Neural progenitor cell (in vitro differentiated cells): ENCODE measurements at regions not wholly inside any gene's neighbourhood (a gene's known extent, or its start where the extent isn't known, plus 50 kb on each side); places are given as distances from the start of the nearest gene placed in this dataset.
"Not testable (repeated sequence)": the region's sequence is repeated elsewhere in the genome, so short reads cannot be mapped to it uniquely, and the experiment has no call there.

Source experiments
- DNase-seq: peaks from one replicate; pipeline ENCODE4 v3.0.0-alpha.2; 2016; ENCODE audit warnings: low spot score
- H2AFZ ChIP-seq: fragments of 200-600 bp; sonication (generic); replicated peaks from 2 replicates; pipeline ENCODE4 v1.6.1; 2016; ENCODE audit warnings: antibody characterized with exemption
- H3F3A ChIP-seq: fragments of 200-600 bp; sonication (generic); 2 replicates; pipeline ENCODE4 v1.6.1; 2016; ENCODE audit warnings: antibody characterized with exemption, low read depth
- H3K27ac ChIP-seq: fragments of 200-600 bp; sonication (generic); 2 replicates; pipeline ENCODE4 v1.5.1; 2016; ENCODE audit warnings: mild to moderate bottlenecking
- H3K27me3 ChIP-seq: fragments of 200-600 bp; sonication (generic); 2 replicates; pipeline ENCODE4 v1.6.1; 2016; ENCODE audit warnings: mild to moderate bottlenecking, moderate library complexity
- H3K36me3 ChIP-seq: fragments of 200-600 bp; sonication (generic); 2 replicates; pipeline ENCODE4 v1.5.1; 2016
- H3K4me1 ChIP-seq: fragments of 200-600 bp; sonication (generic); 2 replicates; pipeline ENCODE4 v1.6.1; 2016; ENCODE audit warnings: mixed run types
- H3K4me2 ChIP-seq: fragments of 200-600 bp; sonication (generic); 2 replicates; pipeline ENCODE4 v1.6.1; 2016
- H3K4me3 ChIP-seq: fragments of 200-600 bp; sonication (generic); 2 replicates; pipeline ENCODE4 v1.5.1; 2016
- H3K79me2 ChIP-seq: fragments of 200-600 bp; sonication (generic); 2 replicates; pipeline ENCODE4 v1.6.1; 2016; ENCODE audit warnings: low read depth
- H3K9ac ChIP-seq: fragments of 200-600 bp; sonication (generic); 2 replicates; pipeline ENCODE4 v1.6.1; 2016
- H3K9me3 ChIP-seq: fragments of 200-600 bp; sonication (generic); 2 replicates; pipeline ENCODE4 v1.5.1; 2016; ENCODE audit warnings: low read depth
- H4K20me1 ChIP-seq: fragments of 200-600 bp; sonication (generic); 2 replicates; pipeline ENCODE4 v1.6.1; 2016; ENCODE audit warnings: low read depth
- H3K27ac Mint-ChIP-seq: 3 replicates; pipeline ENCODE4 v1.8.0; 2021; ENCODE audit warnings: mixed read lengths
- H3K27me3 Mint-ChIP-seq: 2 replicates; pipeline ENCODE4 v1.8.0; 2022; ENCODE audit warnings: low read depth, mild to moderate bottlenecking, inconsistent platforms, moderate library complexity, mixed read lengths; ENCODE audit not compliant: insufficient read depth
- H3K36me3 Mint-ChIP-seq: 3 replicates; pipeline ENCODE4 v1.8.0; 2021; ENCODE audit warnings: mixed read lengths
- H3K4me1 Mint-ChIP-seq: 3 replicates; pipeline ENCODE4 v1.8.0; 2021; ENCODE audit warnings: mixed read lengths
- H3K4me3 Mint-ChIP-seq: 3 replicates; pipeline ENCODE4 v1.8.0; 2021; ENCODE audit warnings: mild to moderate bottlenecking, moderate library complexity, mixed read lengths
- H3K9me3 Mint-ChIP-seq: 3 replicates; pipeline ENCODE4 v1.8.0; 2020; ENCODE audit warnings: mixed read lengths
- EZH2 ChIP-seq: fragments of 200-600 bp; sonication (generic); IDR thresholded peaks from 2 replicates; pipeline ENCODE4 v1.6.1; 2017; ENCODE audit warnings: antibody characterized with exemption, mild to moderate bottlenecking, moderate library complexity
- EZH2phosphoT487 ChIP-seq: fragments of 200-600 bp; sonication (generic); IDR thresholded peaks from 2 replicates; pipeline ENCODE4 v1.6.1; 2017; ENCODE audit warnings: antibody characterized with exemption
- TF ChIP-seq, protein P1 (sequence below): fragments of 200-600 bp; sonication (generic); IDR thresholded peaks from 2 replicates; pipeline ENCODE4 v1.5.1; 2017; ENCODE audit warnings: antibody characterized with exemption, mild to moderate bottlenecking

DNA sequence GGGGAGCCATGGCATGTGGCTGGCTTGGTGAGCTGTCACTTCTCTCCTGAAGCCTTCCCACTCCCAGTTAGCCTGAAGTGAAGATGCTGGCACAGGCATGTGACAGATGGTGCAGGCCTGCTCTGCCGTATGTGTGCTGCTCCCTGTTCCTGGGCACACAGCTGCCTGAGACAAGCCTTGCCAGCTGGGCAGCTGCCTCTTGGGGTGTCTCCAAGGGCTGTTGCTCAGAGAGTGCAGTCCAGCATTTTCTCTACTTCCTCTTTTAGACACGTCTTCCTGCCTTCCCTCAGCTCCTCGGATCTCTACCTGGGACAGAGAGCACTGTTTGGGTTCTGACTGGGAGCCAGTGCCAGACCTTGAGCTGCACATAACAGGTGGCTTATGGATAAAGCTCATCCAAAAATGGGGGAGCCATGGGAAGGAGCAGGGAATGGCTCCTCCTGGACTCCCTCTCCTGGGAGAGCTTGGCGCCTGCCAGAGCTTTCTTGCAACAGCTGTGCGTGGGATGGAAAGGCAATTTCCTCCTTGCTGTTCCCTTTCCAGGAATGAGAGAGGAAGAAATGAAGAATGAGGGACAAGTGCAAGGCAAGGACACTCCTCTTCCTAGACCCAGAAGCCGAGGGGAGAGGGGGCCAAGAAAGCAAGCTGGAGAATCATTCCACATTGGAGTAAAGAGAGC, 132.9 kb downstream of the MSL3 start:
- Mint-ChIP-seq H3K27me3 (no peaks in the 10 kb centered on the region), H3K9me3 (peaks cover 2% of the 10 kb centered on the region), H3K27ac (no peak overlapping the region), H3K4me1 (no peaks in the 10 kb centered on the region), H3K36me3 (no peaks in the 10 kb centered on the region), H3K4me3 (no peak overlapping the region)
- H3K79me2 ChIP-seq: no peaks in the 10 kb centered on the region
- H3K9me3 ChIP-seq: no peaks in the 10 kb centered on the region
- no peaks in the 10 kb centered on the region for H3K36me3 ChIP-seq
- no peaks in the 10 kb centered on the region for H4K20me1 ChIP-seq
- no peak overlapping the region for H3K4me2 ChIP-seq
- no peak overlapping the region for H3K4me3 ChIP-seq
- no peaks in the 10 kb centered on the region for H3F3A ChIP-seq
- DNase-seq: no peak
- no peak overlapping the region for H3K27ac ChIP-seq
- H3K9ac ChIP-seq: no peak overlapping the region
- TF ChIP-seq, protein P1, sequence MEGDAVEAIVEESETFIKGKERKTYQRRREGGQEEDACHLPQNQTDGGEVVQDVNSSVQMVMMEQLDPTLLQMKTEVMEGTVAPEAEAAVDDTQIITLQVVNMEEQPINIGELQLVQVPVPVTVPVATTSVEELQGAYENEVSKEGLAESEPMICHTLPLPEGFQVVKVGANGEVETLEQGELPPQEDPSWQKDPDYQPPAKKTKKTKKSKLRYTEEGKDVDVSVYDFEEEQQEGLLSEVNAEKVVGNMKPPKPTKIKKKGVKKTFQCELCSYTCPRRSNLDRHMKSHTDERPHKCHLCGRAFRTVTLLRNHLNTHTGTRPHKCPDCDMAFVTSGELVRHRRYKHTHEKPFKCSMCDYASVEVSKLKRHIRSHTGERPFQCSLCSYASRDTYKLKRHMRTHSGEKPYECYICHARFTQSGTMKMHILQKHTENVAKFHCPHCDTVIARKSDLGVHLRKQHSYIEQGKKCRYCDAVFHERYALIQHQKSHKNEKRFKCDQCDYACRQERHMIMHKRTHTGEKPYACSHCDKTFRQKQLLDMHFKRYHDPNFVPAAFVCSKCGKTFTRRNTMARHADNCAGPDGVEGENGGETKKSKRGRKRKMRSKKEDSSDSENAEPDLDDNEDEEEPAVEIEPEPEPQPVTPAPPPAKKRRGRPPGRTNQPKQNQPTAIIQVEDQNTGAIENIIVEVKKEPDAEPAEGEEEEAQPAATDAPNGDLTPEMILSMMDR: no peak
- no peak for TF ChIP-seq EZH2phosphoT487
- no peak for TF ChIP-seq EZH2
- H3K4me1 ChIP-seq: no peaks in the 10 kb centered on the region
- no peak overlapping the region for H2AFZ ChIP-seq
- no peaks in the 10 kb centered on the region for H3K27me3 ChIP-seq

DNA sequence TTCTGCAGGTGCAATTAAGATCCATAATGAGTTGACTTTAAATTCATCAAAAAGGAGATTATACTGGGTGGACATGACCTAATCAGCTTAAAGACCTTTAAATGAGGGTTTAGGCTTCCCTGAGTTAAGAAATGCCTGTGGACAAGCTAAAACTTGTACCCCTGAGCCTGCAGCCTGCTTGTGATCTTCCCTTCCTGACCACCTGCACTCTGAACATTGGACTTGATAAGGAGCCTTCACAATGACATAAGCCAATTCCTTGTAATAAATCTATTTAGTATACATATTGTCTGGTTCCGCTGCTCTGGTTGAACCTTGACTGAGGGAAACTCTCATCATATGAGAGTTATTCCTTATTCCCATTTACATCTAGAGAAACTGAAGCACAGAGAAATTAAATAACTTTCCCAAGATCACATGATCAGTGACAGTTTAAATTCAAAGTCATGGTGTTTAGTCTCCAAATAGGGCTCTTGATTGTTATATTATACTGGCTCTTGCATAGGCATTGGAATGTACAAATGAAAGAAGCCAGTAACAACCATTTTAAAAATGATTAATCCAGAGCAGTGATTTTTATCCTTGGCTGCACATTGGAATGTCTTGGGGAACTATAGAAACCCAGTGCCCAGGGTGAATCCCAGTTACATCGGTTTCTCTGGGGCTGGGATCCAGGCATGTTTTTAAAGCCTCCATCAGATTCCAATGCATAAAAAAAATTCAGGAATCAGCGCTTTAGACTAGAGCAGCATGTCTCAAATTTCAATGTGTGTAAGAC, 136.1 kb downstream of the MSL3 start:
- H3F3A ChIP-seq: no peaks in the 10 kb centered on the region
- TF ChIP-seq, protein P1: no peak
- TF ChIP-seq EZH2phosphoT487 (no peak), EZH2 (no peak)
- no peak overlapping the region for H3K4me2 ChIP-seq
- H4K20me1 ChIP-seq: no peaks in the 10 kb centered on the region
- no peaks in the 10 kb centered on the region for H3K79me2 ChIP-seq
- no peaks in the 10 kb centered on the region for H3K36me3 ChIP-seq
- H2AFZ ChIP-seq: no peak overlapping the region
- no peaks in the 10 kb centered on the region for H3K9me3 ChIP-seq
- H3K27ac ChIP-seq: no peak overlapping the region
- no peak overlapping the region for H3K9ac ChIP-seq
- no peak for DNase-seq
- no peaks in the 10 kb centered on the region for H3K4me1 ChIP-seq
- Mint-ChIP-seq H3K27me3 (no peaks in the 10 kb centered on the region), H3K36me3 (no peaks in the 10 kb centered on the region), H3K27ac (no peak overlapping the region), H3K4me3 (no peak overlapping the region), H3K9me3 (peaks cover 2% of the 10 kb centered on the region), H3K4me1 (no peaks in the 10 kb centered on the region)
- H3K27me3 ChIP-seq: no peaks in the 10 kb centered on the region
- no peak overlapping the region for H3K4me3 ChIP-seq

DNA sequence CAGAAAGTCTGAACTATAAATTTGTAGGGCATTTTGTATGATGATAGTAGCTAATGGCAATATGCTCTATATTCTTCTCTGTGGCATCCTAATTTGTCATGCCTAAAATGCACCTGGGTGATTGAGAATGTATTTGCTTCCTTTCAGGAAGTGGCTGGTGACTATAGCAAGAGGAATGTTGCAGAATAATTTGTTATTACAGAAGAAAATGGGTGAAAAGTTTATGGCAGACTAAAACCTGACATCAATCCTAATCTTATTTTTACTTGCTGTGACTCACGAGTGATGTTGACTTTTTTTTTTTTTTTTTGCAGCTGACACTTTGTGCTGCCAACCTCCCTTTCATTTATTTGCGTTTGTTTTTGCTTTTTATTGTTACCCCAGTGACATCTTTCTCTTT, 141.1 kb downstream of the MSL3 start:
- Histone ChIP-seq H3K79me2 (no peaks in the 10 kb centered on the region), H3K27ac (no peak overlapping the region), H3K4me1 (no peaks in the 10 kb centered on the region), H3K36me3 (no peaks in the 10 kb centered on the region), H3K27me3 (no peaks in the 10 kb centered on the region), H3K4me2 (no peak overlapping the region), H3K4me3 (no peak overlapping the region), H3K9ac (no peak overlapping the region), H3F3A (no peaks in the 10 kb centered on the region), H4K20me1 (no peaks in the 10 kb centered on the region), H3K9me3 (no peaks in the 10 kb centered on the region), H2AFZ (no peak overlapping the region)
- DNase-seq: no peak
- Mint-ChIP-seq H3K4me1 (no peaks in the 10 kb centered on the region), H3K27ac (no peak overlapping the region), H3K4me3 (no peak overlapping the region), H3K36me3 (no peaks in the 10 kb centered on the region), H3K27me3 (no peaks in the 10 kb centered on the region), H3K9me3 (peaks cover 7% of the 10 kb centered on the region)
- TF ChIP-seq, protein P1: no peak
- no peak for TF ChIP-seq EZH2
- TF ChIP-seq EZH2phosphoT487: no peak

DNA sequence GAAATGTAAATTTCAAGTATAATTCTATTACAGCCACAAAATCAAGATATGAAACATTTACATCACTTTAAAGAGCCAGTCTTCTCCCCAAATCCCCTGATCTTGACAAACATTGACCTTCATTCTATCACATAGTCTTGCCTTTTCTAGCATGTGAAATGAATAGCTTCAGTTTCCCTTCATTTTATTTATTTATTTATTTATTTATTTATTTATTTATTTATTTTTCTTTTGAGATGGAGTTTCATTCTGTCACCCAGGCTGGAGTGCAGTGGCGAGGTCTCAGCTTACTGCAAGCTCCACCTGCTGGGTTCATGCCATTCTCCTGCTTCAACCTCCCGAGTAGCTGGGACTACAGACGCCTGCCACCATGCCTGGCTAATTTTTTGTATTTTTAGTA, 147.9 kb downstream of the MSL3 start:
- H3K4me1 ChIP-seq, H3K4me3 ChIP-seq, H3K9ac ChIP-seq, H3K36me3 ChIP-seq, DNase-seq, H3K27ac ChIP-seq, H3K4me3 Mint-ChIP-seq, H3K9me3 ChIP-seq, H3K4me2 ChIP-seq, H2AFZ ChIP-seq, H3F3A ChIP-seq, H3K27ac Mint-ChIP-seq, H3K36me3 Mint-ChIP-seq, H3K4me1 Mint-ChIP-seq, H4K20me1 ChIP-seq, H3K79me2 ChIP-seq, H3K27me3 ChIP-seq, H3K27me3 Mint-ChIP-seq: not testable (repeated sequence)
- H3K9me3 Mint-ChIP-seq: peaks cover 13% of the 10 kb centered on the region
